Mesenchymal stem cell (in vitro differentiated cells and primary cell): ENCODE measurements at regions not wholly inside any gene's neighbourhood (a gene's known extent, or its start where the extent isn't known, plus 50 kb on each side); places are given as distances from the start of the nearest gene placed in this dataset.

Source experiments
- DNase-seq: peaks from one replicate; pipeline ENCODE4 v3.0.0-alpha.2; 2013
- H2AFZ ChIP-seq: one replicate; pipeline ENCODE4 v1.6.1; 2013; ENCODE audit warnings: low read depth, mild to moderate bottlenecking, control low read depth, inconsistent platforms, low read length, moderate library complexity
- H2AK5ac ChIP-seq: 2 replicates; pipeline ENCODE4 v1.6.1; 2013; ENCODE audit warnings: low read length, moderate library complexity, mild to moderate bottlenecking, inconsistent platforms; ENCODE audit not compliant: severe bottlenecking
- H2BK120ac ChIP-seq: one replicate; pipeline ENCODE4 v1.6.1; 2013; ENCODE audit warnings: low read depth, mild to moderate bottlenecking, inconsistent platforms, low read length, moderate library complexity
- H2BK12ac ChIP-seq, 2 experiments: one replicate each; pipeline ENCODE4 v1.6.1; 2013; ENCODE audit warnings: inconsistent platforms in 2 of 2, low read length in 2 of 2, mild to moderate bottlenecking in 2 of 2, moderate library complexity in 2 of 2, control low read depth in 1 of 2
- H2BK15ac ChIP-seq: one replicate; pipeline ENCODE4 v1.6.1; 2013; ENCODE audit warnings: mild to moderate bottlenecking, low read depth, inconsistent platforms; ENCODE audit not compliant: poor library complexity, severe bottlenecking
- H2BK5ac ChIP-seq: 2 replicates; pipeline ENCODE4 v1.6.1; 2013; ENCODE audit warnings: low read depth, mild to moderate bottlenecking, low read length, control low read depth, inconsistent platforms; ENCODE audit not compliant: poor library complexity, severe bottlenecking
- H3K14ac ChIP-seq, 2 experiments: one replicate each; pipeline ENCODE4 v1.6.1; 2013; ENCODE audit warnings: inconsistent platforms in 2 of 2, low read length in 2 of 2, control low read depth in 1 of 2, mild to moderate bottlenecking in 1 of 2, moderate library complexity in 1 of 2
- H3K18ac ChIP-seq, 2 experiments: one replicate each; pipeline ENCODE4 v1.6.1; 2013; ENCODE audit warnings: inconsistent platforms in 2 of 2, low read length in 2 of 2, control low read depth in 1 of 2, low read depth in 1 of 2, mild to moderate bottlenecking in 1 of 2
- H3K23ac ChIP-seq, 2 experiments: one replicate each; pipeline ENCODE4 v1.6.1; 2013; ENCODE audit warnings: inconsistent platforms in 2 of 2, low read length in 2 of 2, mild to moderate bottlenecking in 2 of 2, moderate library complexity in 2 of 2, control low read depth in 1 of 2
- H3K27ac ChIP-seq: 2 replicates; pipeline ENCODE4 v1.5.1; 2013; ENCODE audit warnings: mild to moderate bottlenecking, moderate library complexity, low read length, control low read depth, inconsistent platforms; ENCODE audit not compliant: poor library complexity, severe bottlenecking
- H3K27me3 ChIP-seq, 2 experiments: 2 replicates each; pipeline versions ENCODE4 v1.6.1 to v1.7.0; 2013; ENCODE audit warnings: low read length in 2 of 2, mild to moderate bottlenecking in 2 of 2, moderate library complexity in 2 of 2, control low read depth in 1 of 2, inconsistent platforms in 1 of 2; ENCODE audit not compliant: control insufficient read depth in 1 of 2, insufficient read depth in 1 of 2
- H3K36me3 ChIP-seq, 2 experiments: 2 replicates each; pipeline versions ENCODE4 v1.6.1 to v1.7.0; 2013; ENCODE audit warnings: low read length in 2 of 2, control low read depth in 1 of 2, inconsistent platforms in 1 of 2, low read depth in 1 of 2, mild to moderate bottlenecking in 1 of 2; ENCODE audit not compliant: insufficient read depth in 2 of 2, control insufficient read depth in 1 of 2
- H3K4ac ChIP-seq, 2 experiments: one replicate each; pipeline ENCODE4 v1.6.1; 2013; ENCODE audit warnings: inconsistent platforms in 2 of 2, low read length in 2 of 2, mild to moderate bottlenecking in 2 of 2, moderate library complexity in 2 of 2, control low read depth in 1 of 2, low read depth in 1 of 2
- H3K4me1 ChIP-seq: 2 replicates; pipeline ENCODE4 v1.6.1; 2013; ENCODE audit warnings: low read depth, low read length, control low read depth; ENCODE audit not compliant: control insufficient read depth, insufficient read depth
- H3K4me2 ChIP-seq: 2 replicates; pipeline ENCODE4 v1.6.1; 2013; ENCODE audit warnings: low read length, mild to moderate bottlenecking, inconsistent platforms; ENCODE audit not compliant: poor library complexity, severe bottlenecking
- H3K4me3 ChIP-seq, 2 experiments: 2 replicates each; pipeline versions ENCODE4 v1.5.1 to v1.7.0; 2013; ENCODE audit warnings: low read length in 2 of 2, mild to moderate bottlenecking in 2 of 2, control low read depth in 1 of 2, low read depth in 1 of 2; ENCODE audit not compliant: insufficient read depth in 1 of 2
- H3K79me1 ChIP-seq: replicated peaks from 2 replicates; pipeline ENCODE4 v1.6.1; 2013; ENCODE audit warnings: mild to moderate bottlenecking, control low read depth, low read length, inconsistent platforms; ENCODE audit not compliant: poor library complexity, severe bottlenecking
- H3K9ac ChIP-seq: 2 replicates; pipeline ENCODE4 v1.7.0; 2013; ENCODE audit warnings: mild to moderate bottlenecking, low read length, moderate library complexity
- H3K9me3 ChIP-seq: 2 replicates; pipeline ENCODE4 v1.7.0; 2013; ENCODE audit warnings: mild to moderate bottlenecking, low read length; ENCODE audit not compliant: control insufficient read depth
- H4K8ac ChIP-seq: one replicate; pipeline ENCODE4 v1.6.1; 2013; ENCODE audit warnings: inconsistent platforms, mild to moderate bottlenecking, low read length, moderate library complexity
- H4K91ac ChIP-seq: one replicate; pipeline ENCODE4 v1.6.1; 2013; ENCODE audit warnings: mild to moderate bottlenecking, low read length, inconsistent platforms
- WGBS: methylation state at CpG from one replicate; pipeline ENCODE4 v1.1.7; 2013; ENCODE audit warnings: mixed read lengths; 5-methylcytosine and 5-hydroxymethylcytosine counted together

DNA sequence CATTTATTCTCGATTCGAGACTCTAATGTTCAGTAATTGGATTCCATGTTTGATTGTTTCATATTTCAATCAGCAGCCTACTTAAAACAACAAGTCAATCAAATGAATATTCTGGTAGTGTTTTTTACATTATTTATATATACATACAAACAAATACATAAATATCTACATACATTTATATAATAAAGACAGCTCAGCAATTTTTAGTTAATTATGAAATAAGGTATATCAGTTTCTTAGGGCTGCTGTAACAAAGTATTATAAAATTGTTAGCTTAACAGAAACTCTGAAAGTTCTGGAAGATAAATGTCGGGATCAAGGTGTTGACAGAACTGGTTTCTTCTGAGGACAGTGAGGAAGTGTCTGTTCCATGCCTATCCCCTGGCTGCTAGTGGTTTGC is 105.9 kb downstream of the MGST1 start:
- Histone ChIP-seq H3K4me3 (no peak overlapping the region), H3K18ac (no peak overlapping the region), H2BK15ac (no peak overlapping the region), H2AK5ac (no peak overlapping the region), H3K27ac (no peak overlapping the region), H3K9me3 (no peaks in the 10 kb centered on the region), H4K91ac (no peak overlapping the region), H3K4ac (no peak overlapping the region), H3K4me1 (no peaks in the 10 kb centered on the region), H2AFZ (no peak overlapping the region), H4K8ac (no peak overlapping the region), H2BK120ac (no peak overlapping the region), H3K9ac (no peak overlapping the region), H2BK5ac (no peak overlapping the region), H3K4me2 (no peak overlapping the region), H3K36me3 (no peaks in the 10 kb centered on the region), H3K27me3 (no peaks in the 10 kb centered on the region), H3K79me1 (no peaks in the 10 kb centered on the region), H3K14ac (no peak overlapping the region), H2BK12ac (no peak overlapping the region), H3K23ac (no peak overlapping the region)
- WGBS: 100% methylated on average over 1 of the region's 3 CpGs
- DNase-seq: no peak

DNA sequence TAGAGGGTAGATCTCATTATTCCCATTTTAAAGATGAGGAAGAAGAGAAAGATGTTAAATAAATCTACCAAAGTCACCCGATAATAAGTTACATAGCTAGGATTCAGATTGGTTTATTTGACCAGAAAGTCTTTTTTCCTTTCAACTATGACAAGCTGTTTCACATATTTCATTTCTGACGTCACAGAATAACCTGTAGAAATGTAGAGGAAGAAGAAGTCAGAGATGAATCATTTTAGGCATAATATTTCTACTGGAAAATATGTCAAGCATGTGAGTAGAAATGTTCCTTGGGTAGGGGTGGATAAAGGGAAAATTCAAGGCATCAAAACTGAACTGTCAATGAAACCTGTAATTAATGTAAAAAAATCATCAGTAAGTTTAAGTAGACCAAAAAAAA is 107.0 kb downstream of the MGST1 start:
- no peak overlapping the region for H4K8ac ChIP-seq
- no peaks in the 10 kb centered on the region for H3K4me1 ChIP-seq
- H2AK5ac ChIP-seq: no peak overlapping the region
- no peak overlapping the region for H3K14ac ChIP-seq
- H3K27me3 ChIP-seq: no peaks in the 10 kb centered on the region
- H3K23ac ChIP-seq: no peak overlapping the region
- WGBS: 80% methylated on average over 1 of the region's 2 CpGs
- no peaks in the 10 kb centered on the region for H3K36me3 ChIP-seq
- no peak overlapping the region for H3K9ac ChIP-seq
- H2AFZ ChIP-seq: no peak overlapping the region
- no peaks in the 10 kb centered on the region for H3K79me1 ChIP-seq
- H3K9me3 ChIP-seq: no peaks in the 10 kb centered on the region
- no peak overlapping the region for H3K4me3 ChIP-seq
- no peak for DNase-seq
- no peak overlapping the region for H2BK120ac ChIP-seq
- no peak overlapping the region for H3K4ac ChIP-seq
- no peak overlapping the region for H3K18ac ChIP-seq
- no peak overlapping the region for H2BK15ac ChIP-seq
- no peak overlapping the region for H2BK12ac ChIP-seq
- no peak overlapping the region for H2BK5ac ChIP-seq
- H3K4me2 ChIP-seq: no peak overlapping the region
- H4K91ac ChIP-seq: no peak overlapping the region
- no peak overlapping the region for H3K27ac ChIP-seq

DNA sequence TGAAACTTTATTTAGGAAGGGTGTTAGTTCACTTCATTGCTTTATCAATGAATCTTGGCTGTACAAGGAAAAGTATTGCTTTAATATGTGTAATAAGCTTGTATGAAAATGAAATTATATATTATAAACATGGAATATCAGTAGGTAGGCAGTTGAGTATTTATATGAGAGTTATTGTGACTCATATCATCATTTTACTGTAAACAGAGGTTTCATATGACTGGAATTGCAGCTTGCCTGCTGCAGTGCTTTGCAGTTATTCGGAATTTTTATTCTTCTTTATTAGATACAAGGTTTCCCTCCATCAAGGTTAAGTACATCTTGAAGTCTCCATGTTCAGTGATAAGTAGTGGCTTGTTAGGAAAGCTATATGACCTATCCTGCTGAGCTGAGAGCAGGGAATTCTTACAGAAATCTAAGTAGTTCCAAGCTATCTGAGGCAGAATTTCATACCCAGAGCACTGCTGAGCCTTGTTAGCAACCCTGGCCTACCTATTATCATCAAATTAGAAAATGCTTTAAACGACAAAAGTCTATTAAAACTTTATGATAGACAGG is 111.2 kb downstream of the MGST1 start:
- no CpG with 5 or more reads among the region's 2 CpGs for WGBS

DNA sequence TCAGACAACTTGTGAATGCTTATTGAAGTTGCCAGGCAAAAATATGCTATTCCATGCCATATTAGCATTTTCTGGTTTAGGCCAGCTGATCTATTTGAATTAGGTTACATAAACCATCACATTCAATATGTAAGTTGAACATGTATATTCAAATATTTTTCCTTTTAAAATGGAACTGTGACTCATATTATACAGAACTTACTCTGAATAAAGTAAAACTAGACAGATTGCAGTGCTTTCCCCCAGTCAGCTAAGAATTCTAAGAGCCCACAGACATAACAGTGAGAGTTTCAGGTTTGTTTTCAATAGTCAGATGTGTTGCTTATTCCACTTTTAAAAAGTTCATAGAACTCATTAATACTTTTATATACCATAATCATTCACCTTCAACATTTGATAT is 119.8 kb downstream of the MGST1 start:
- H3K4me2 ChIP-seq: no peak overlapping the region

More for the DNA sequence above, 111.2 kb downstream of the MGST1 start:
- no peak overlapping the region for H3K18ac ChIP-seq
- H2AK5ac ChIP-seq: no peak overlapping the region
- no peak overlapping the region for H3K4ac ChIP-seq
- H2BK120ac ChIP-seq: no peak overlapping the region
- H3K36me3 ChIP-seq: no peaks in the 10 kb centered on the region
- no peak overlapping the region for H3K27ac ChIP-seq
- H4K8ac ChIP-seq: no peak overlapping the region
- no peaks in the 10 kb centered on the region for H3K79me1 ChIP-seq
- no peaks in the 10 kb centered on the region for H3K27me3 ChIP-seq
- no peak overlapping the region for H3K23ac ChIP-seq
- no peak for DNase-seq
- no peaks in the 10 kb centered on the region for H3K4me1 ChIP-seq
- H2BK15ac ChIP-seq: no peak overlapping the region
- no peaks in the 10 kb centered on the region for H3K9me3 ChIP-seq
- H3K9ac ChIP-seq: no peak overlapping the region
- H3K4me2 ChIP-seq: no peak overlapping the region
- H2BK12ac ChIP-seq: no peak overlapping the region
- no peak overlapping the region for H2AFZ ChIP-seq
- H4K91ac ChIP-seq: no peak overlapping the region
- no peak overlapping the region for H3K14ac ChIP-seq
- no peak overlapping the region for H3K4me3 ChIP-seq
- H2BK5ac ChIP-seq: no peak overlapping the region

More for the DNA sequence above, 119.8 kb downstream of the MGST1 start:
- Histone ChIP-seq H3K14ac (no peak overlapping the region), H3K79me1 (no peaks in the 10 kb centered on the region), H2AFZ (no peak overlapping the region), H2BK12ac (no peak overlapping the region), H4K91ac (no peak overlapping the region), H3K27ac (no peak overlapping the region), H3K4me3 (no peak overlapping the region), H2AK5ac (no peak overlapping the region), H3K18ac (no peak overlapping the region), H4K8ac (no peak overlapping the region), H2BK120ac (no peak overlapping the region), H2BK15ac (no peak overlapping the region), H3K4ac (no peak overlapping the region), H3K9me3 (no peaks in the 10 kb centered on the region), H3K23ac (no peak overlapping the region), H3K4me1 (no peaks in the 10 kb centered on the region), H2BK5ac (no peak overlapping the region), H3K27me3 (no peaks in the 10 kb centered on the region), H3K9ac (no peak overlapping the region), H3K36me3 (no peaks in the 10 kb centered on the region)
- DNase-seq: no peak
